ENCODE measurements at regions not wholly inside any gene's neighbourhood (a gene's known extent, or its start where the extent isn't known, plus 50 kb on each side); places are given as distances from the start of the nearest gene placed in this dataset.
"Not testable (repeated sequence)": the region's sequence is repeated elsewhere in the genome, so short reads cannot be mapped to it uniquely, and the experiment has no call there.

- Histone ChIP-seq H3K27me3 (ENCODE audit: control insufficient read depth, insufficient read depth, low read length) (no peaks in the 10 kb centered on the region), H3K4me1 (ENCODE audit: control insufficient read depth, insufficient read depth, low read length) (no peaks in the 10 kb centered on the region), H3K27ac (ENCODE audit: low read depth, low read length) (no peak overlapping the region), H3K36me3 (ENCODE audit: control insufficient read depth, insufficient read depth, low read length) (no peaks in the 10 kb centered on the region), H3K4me3 (ENCODE audit: low read depth, low read length) (no peak overlapping the region), H3K9me3 (ENCODE audit: control insufficient read depth, insufficient read depth, low read length) (no peaks in the 10 kb centered on the region)
- WGBS (ENCODE audit: insufficient coverage), result 96% methylated on average over 3 of the region's 6 CpGs
- no peak for DNase-seq (ENCODE audit: low read depth in 4 of 6, low spot score in 6 of 6)
Observed at GRCh38 chr4:181848357-181848756, 394.8 kb upstream of the TENM3 start.

GRCh38 chr4:181849472-181849871 is 393.7 kb upstream of the TENM3 start:
- Histone ChIP-seq H3K27me3 (ENCODE audit: control insufficient read depth, insufficient read depth, low read length) (no peaks in the 10 kb centered on the region), H3K9me3 (ENCODE audit: control insufficient read depth, insufficient read depth, low read length) (no peaks in the 10 kb centered on the region), H3K4me1 (ENCODE audit: control insufficient read depth, insufficient read depth, low read length) (no peaks in the 10 kb centered on the region), H3K4me3 (ENCODE audit: low read depth, low read length) (no peak overlapping the region), H3K36me3 (ENCODE audit: control insufficient read depth, insufficient read depth, low read length) (no peaks in the 10 kb centered on the region), H3K27ac (ENCODE audit: low read depth, low read length) (no peak overlapping the region)
- no CpG with 5 or more reads among the region's 2 CpGs for WGBS (ENCODE audit: insufficient coverage)
- DNase-seq (ENCODE audit: low read depth in 4 of 6, low spot score in 6 of 6), result no peak

GRCh38 chr4:181853881-181854511 is 389.2 kb upstream of the TENM3 start:
- H3K4me1 ChIP-seq (ENCODE audit: control insufficient read depth, insufficient read depth, low read length), result no peaks in the 10 kb centered on the region
- no peaks in the 10 kb centered on the region for H3K9me3 ChIP-seq (ENCODE audit: control insufficient read depth, insufficient read depth, low read length)
- DNase-seq (ENCODE audit: low read depth in 4 of 6, low spot score in 6 of 6), result peak in 1 of 6 donors; percentile 83
- no peak overlapping the region for H3K27ac ChIP-seq (ENCODE audit: low read depth, low read length)
- no peaks in the 10 kb centered on the region for H3K36me3 ChIP-seq (ENCODE audit: control insufficient read depth, insufficient read depth, low read length)
- no peak overlapping the region for H3K4me3 ChIP-seq (ENCODE audit: low read depth, low read length)
- H3K27me3 ChIP-seq (ENCODE audit: control insufficient read depth, insufficient read depth, low read length), result no peaks in the 10 kb centered on the region
- no CpG with 5 or more reads among the region's 6 CpGs for WGBS (ENCODE audit: insufficient coverage)

- Histone ChIP-seq H3K4me1 (ENCODE audit: control insufficient read depth, insufficient read depth, low read length) (no peaks in the 10 kb centered on the region), H3K36me3 (ENCODE audit: control insufficient read depth, insufficient read depth, low read length) (no peaks in the 10 kb centered on the region), H3K27me3 (ENCODE audit: control insufficient read depth, insufficient read depth, low read length) (no peaks in the 10 kb centered on the region), H3K4me3 (ENCODE audit: low read depth, low read length) (no peak overlapping the region), H3K27ac (ENCODE audit: low read depth, low read length) (no peak overlapping the region), H3K9me3 (ENCODE audit: control insufficient read depth, insufficient read depth, low read length) (no peaks in the 10 kb centered on the region)
- DNase-seq (ENCODE audit: low read depth in 4 of 6, low spot score in 6 of 6), result no peak
- WGBS (ENCODE audit: insufficient coverage), result no CpG with 5 or more reads among the region's 1 CpG
Observed at GRCh38 chr4:181855307-181855706, 387.9 kb upstream of the TENM3 start.

- not testable (repeated sequence) for H3K4me3 ChIP-seq (ENCODE audit: low read depth, low read length); H3K27me3 ChIP-seq (ENCODE audit: control insufficient read depth, insufficient read depth, low read length); H3K36me3 ChIP-seq (ENCODE audit: control insufficient read depth, insufficient read depth, low read length); H3K9me3 ChIP-seq (ENCODE audit: control insufficient read depth, insufficient read depth, low read length); H3K27ac ChIP-seq (ENCODE audit: low read depth, low read length); DNase-seq (ENCODE audit: low read depth in 4 of 6, low spot score in 6 of 6); H3K4me1 ChIP-seq (ENCODE audit: control insufficient read depth, insufficient read depth, low read length)
- no CpG with 5 or more reads among the region's 1 CpG for WGBS (ENCODE audit: insufficient coverage)
Observed at GRCh38 chr4:181857471-181857870, 385.7 kb upstream of the TENM3 start.

- 60% methylated on average over 1 of the region's 4 CpGs for WGBS (ENCODE audit: insufficient coverage)
- no peak overlapping the region for H3K4me3 ChIP-seq (ENCODE audit: low read depth, low read length)
- H3K27ac ChIP-seq (ENCODE audit: low read depth, low read length), result no peak overlapping the region
- DNase-seq (ENCODE audit: low read depth in 4 of 6, low spot score in 6 of 6), result no peak
- H3K9me3 ChIP-seq (ENCODE audit: control insufficient read depth, insufficient read depth, low read length), result no peaks in the 10 kb centered on the region
- no peaks in the 10 kb centered on the region for H3K4me1 ChIP-seq (ENCODE audit: control insufficient read depth, insufficient read depth, low read length)
- H3K27me3 ChIP-seq (ENCODE audit: control insufficient read depth, insufficient read depth, low read length), result no peaks in the 10 kb centered on the region
- H3K36me3 ChIP-seq (ENCODE audit: control insufficient read depth, insufficient read depth, low read length), result no peaks in the 10 kb centered on the region
Observed at GRCh38 chr4:181858741-181859140, 384.5 kb upstream of the TENM3 start.

- Histone ChIP-seq H3K4me1 (ENCODE audit: control insufficient read depth, insufficient read depth, low read length) (no peaks in the 10 kb centered on the region), H3K36me3 (ENCODE audit: control insufficient read depth, insufficient read depth, low read length) (no peaks in the 10 kb centered on the region), H3K4me3 (ENCODE audit: low read depth, low read length) (no peak overlapping the region), H3K9me3 (ENCODE audit: control insufficient read depth, insufficient read depth, low read length) (no peaks in the 10 kb centered on the region), H3K27me3 (ENCODE audit: control insufficient read depth, insufficient read depth, low read length) (no peaks in the 10 kb centered on the region), H3K27ac (ENCODE audit: low read depth, low read length) (no peak overlapping the region)
- WGBS (ENCODE audit: insufficient coverage), result no CpG with 5 or more reads among the region's 2 CpGs
- DNase-seq (ENCODE audit: low read depth in 4 of 6, low spot score in 6 of 6), result peak in 1 of 6 donors; percentile 86
Observed at GRCh38 chr4:181859439-181859838, 383.8 kb upstream of the TENM3 start.

GRCh38 chr4:181860157-181860556 is 383.0 kb upstream of the TENM3 start:
- Histone ChIP-seq H3K27ac (ENCODE audit: low read depth, low read length) (no peak overlapping the region), H3K27me3 (ENCODE audit: control insufficient read depth, insufficient read depth, low read length) (no peaks in the 10 kb centered on the region), H3K4me1 (ENCODE audit: control insufficient read depth, insufficient read depth, low read length) (no peaks in the 10 kb centered on the region), H3K4me3 (ENCODE audit: low read depth, low read length) (no peak overlapping the region), H3K36me3 (ENCODE audit: control insufficient read depth, insufficient read depth, low read length) (no peaks in the 10 kb centered on the region), H3K9me3 (ENCODE audit: control insufficient read depth, insufficient read depth, low read length) (no peaks in the 10 kb centered on the region)
- peak in 1 of 6 donors; percentile 50 for DNase-seq (ENCODE audit: low read depth in 4 of 6, low spot score in 6 of 6)
- no CpG with 5 or more reads among the region's 7 CpGs for WGBS (ENCODE audit: insufficient coverage)

GRCh38 chr4:181860668-181861067 is 382.5 kb upstream of the TENM3 start:
- Histone ChIP-seq H3K4me3 (ENCODE audit: low read depth, low read length) (no peak overlapping the region), H3K27ac (ENCODE audit: low read depth, low read length) (no peak overlapping the region), H3K36me3 (ENCODE audit: control insufficient read depth, insufficient read depth, low read length) (no peaks in the 10 kb centered on the region), H3K4me1 (ENCODE audit: control insufficient read depth, insufficient read depth, low read length) (no peaks in the 10 kb centered on the region), H3K27me3 (ENCODE audit: control insufficient read depth, insufficient read depth, low read length) (no peaks in the 10 kb centered on the region), H3K9me3 (ENCODE audit: control insufficient read depth, insufficient read depth, low read length) (no peaks in the 10 kb centered on the region)
- WGBS (ENCODE audit: insufficient coverage), result no CpG with 5 or more reads among the region's 4 CpGs
- DNase-seq (ENCODE audit: low read depth in 4 of 6, low spot score in 6 of 6), result peak in 1 of 6 donors; percentile 15

GRCh38 chr4:181863856-181864255 is 379.3 kb upstream of the TENM3 start:
- Histone ChIP-seq H3K4me1 (ENCODE audit: control insufficient read depth, insufficient read depth, low read length) (no peaks in the 10 kb centered on the region), H3K27me3 (ENCODE audit: control insufficient read depth, insufficient read depth, low read length) (no peaks in the 10 kb centered on the region), H3K27ac (ENCODE audit: low read depth, low read length) (no peak overlapping the region), H3K36me3 (ENCODE audit: control insufficient read depth, insufficient read depth, low read length) (no peaks in the 10 kb centered on the region), H3K4me3 (ENCODE audit: low read depth, low read length) (no peak overlapping the region), H3K9me3 (ENCODE audit: control insufficient read depth, insufficient read depth, low read length) (no peaks in the 10 kb centered on the region)
- WGBS (ENCODE audit: insufficient coverage), result no CpG with 5 or more reads among the region's 3 CpGs
- no peak for DNase-seq (ENCODE audit: low read depth in 4 of 6, low spot score in 6 of 6)

Data from spinal cord (tissue), 9 donors.